Femur (tissue), 1 donor: ENCODE measurements at regions not wholly inside any gene's neighbourhood (a gene's known extent, or its start where the extent isn't known, plus 50 kb on each side); places are given as distances from the start of the nearest gene placed in this dataset.
"Not testable (repeated sequence)": the region's sequence is repeated elsewhere in the genome, so short reads cannot be mapped to it uniquely, and the experiment has no call there.

ENCODE experiments used
- DNase-seq: peaks from one replicate; pipeline ENCODE4 v3.0.0-alpha.2; 2017

- DNase-seq = no peak
These were observed 50.3 kb upstream of the ITGA11 start for GRCh38 chr15:68482246-68482645.

- DNase-seq = no peak
These were observed 51.2 kb upstream of the ITGA11 start for GRCh38 chr15:68483165-68483564.

GRCh38 chr15:68484220-68484619, 52.3 kb upstream of the ITGA11 start:
- no peak for DNase-seq

- DNase-seq = no peak
These were observed 52.9 kb upstream of the ITGA11 start for GRCh38 chr15:68484696-68485400.

- no peak for DNase-seq
These were observed 53.9 kb upstream of the ITGA11 start for GRCh38 chr15:68485721-68486360.

- DNase-seq = no peak
These were observed 55.3 kb upstream of the ITGA11 start for GRCh38 chr15:68487087-68487843.

GRCh38 chr15:68488290-68488689, 56.3 kb upstream of the ITGA11 start:
- no peak for DNase-seq

- DNase-seq = no peak
These were observed 57.0 kb upstream of the ITGA11 start for GRCh38 chr15:68488966-68489365.

GRCh38 chr15:68489421-68489820, 57.5 kb upstream of the ITGA11 start:
- no peak for DNase-seq

GRCh38 chr15:68491415-68492106, 59.6 kb upstream of the ITGA11 start:
- no peak for DNase-seq

GRCh38 chr15:68492855-68493254, 60.9 kb upstream of the ITGA11 start:
- DNase-seq = no peak

GRCh38 chr15:68493629-68494028, 61.7 kb upstream of the ITGA11 start:
- no peak for DNase-seq

- no peak for DNase-seq
These were observed 62.7 kb upstream of the ITGA11 start for GRCh38 chr15:68494573-68495110.

- no peak for DNase-seq
These were observed 63.4 kb upstream of the ITGA11 start for GRCh38 chr15:68495221-68495950.

- no peak for DNase-seq
These were observed 64.2 kb upstream of the ITGA11 start for GRCh38 chr15:68495981-68496705.

- not testable (repeated sequence) for DNase-seq
These were observed 64.8 kb upstream of the ITGA11 start for GRCh38 chr15:68496751-68497150.

GRCh38 chr15:68497206-68497910, 65.4 kb upstream of the ITGA11 start:
- no peak for DNase-seq

- DNase-seq = no peak
These were observed 66.1 kb upstream of the ITGA11 start for GRCh38 chr15:68498076-68498475.

- no peak for DNase-seq
These were observed 67.8 kb upstream of the ITGA11 start for GRCh38 chr15:68499620-68500312.
